Small intestine (tissue), 7 donors: ENCODE measurements at regions not wholly inside any gene's neighbourhood (a gene's known extent, or its start where the extent isn't known, plus 50 kb on each side); places are given as distances from the start of the nearest gene placed in this dataset.

Source experiments
- DNase-seq, 2 donors: peaks; one replicate each; pipeline versions ENCODE4 v3.0.0 to v3.0.0-alpha.2; 2013
- FAIRE-seq: peaks from 2 replicates; lab custom pipeline; 2012; peaks lifted over from hg19 to GRCh38; lab: Jason Lieb, UNC
- H3K27ac ChIP-seq, 3 donors: one replicate each; pipeline ENCODE4 v1.5.1; 2013; ENCODE audit warnings: low read length in 2 of 3, mild to moderate bottlenecking in 2 of 3, control low read depth in 1 of 3, inconsistent platforms in 1 of 3, low read depth in 1 of 3, moderate library complexity in 1 of 3
- H3K27me3 ChIP-seq, 3 donors: one replicate each; pipeline ENCODE4 v1.6.1; 2013; ENCODE audit warnings: low read length in 3 of 3, inconsistent platforms in 1 of 3; ENCODE audit not compliant: control insufficient read depth in 3 of 3, insufficient read depth in 3 of 3
- H3K36me3 ChIP-seq, 3 donors: one replicate each; pipeline ENCODE4 v1.6.1; 2013; ENCODE audit warnings: low read length in 3 of 3, inconsistent platforms in 1 of 3, low read depth in 1 of 3, mild to moderate bottlenecking in 1 of 3, moderate library complexity in 1 of 3; ENCODE audit not compliant: control insufficient read depth in 3 of 3, insufficient read depth in 2 of 3
- H3K4me1 ChIP-seq, 3 donors: one replicate each; pipeline ENCODE4 v1.6.1; 2013; ENCODE audit warnings: low read length in 2 of 3, inconsistent platforms in 1 of 3, low read depth in 1 of 3, mild to moderate bottlenecking in 1 of 3, moderate library complexity in 1 of 3; ENCODE audit not compliant: control insufficient read depth in 3 of 3, insufficient read depth in 2 of 3
- H3K4me3 ChIP-seq, 3 donors: one replicate each; pipeline ENCODE4 v1.5.1; 2013; ENCODE audit warnings: low read length in 3 of 3, control low read depth in 1 of 3, inconsistent platforms in 1 of 3, low read depth in 1 of 3, mild to moderate bottlenecking in 1 of 3, moderate library complexity in 1 of 3
- H3K9me3 ChIP-seq, 2 donors: one replicate each; pipeline ENCODE4 v1.6.1; 2013; ENCODE audit warnings: low read depth in 1 of 2, low read length in 1 of 2; ENCODE audit not compliant: control insufficient read depth in 2 of 2, insufficient read depth in 1 of 2
- WGBS, 3 donors: extraction: QIAGEN DNeasy Blood & Tissue Kit; methylation state at CpG; one replicate each; pipeline ENCODE4 v1.1.7; 2013; 5-methylcytosine and 5-hydroxymethylcytosine counted together
- donor health status: healthy with polysubstance abuse.
- donor health status: control.
- donor health status: control.
- donor health status: Bipolar disorder and iron deficiency.
- donor health status: healthy.

GRCh38 chr3:187939891-187940290 is 194.6 kb upstream of the BCL6 start:
- no peaks in the 10 kb centered on the region for H3K36me3 ChIP-seq
- H3K9me3 ChIP-seq = no peaks in the 10 kb centered on the region
- H3K4me3 ChIP-seq = no peak overlapping the region
- 87 to 93% (median 92%) methylated on average over 2 of the region's 2 CpGs for WGBS, 3 donors
- DNase-seq (no peak), FAIRE-seq (no peak)
- H3K27ac ChIP-seq = no peak overlapping the region
- no peaks in the 10 kb centered on the region for H3K27me3 ChIP-seq
- H3K4me1 ChIP-seq = no peaks in the 10 kb centered on the region

- Histone ChIP-seq H3K4me1 (no peaks in the 10 kb centered on the region), H3K4me3 (no peak overlapping the region), H3K36me3 (no peaks in the 10 kb centered on the region), H3K27ac (no peak overlapping the region), H3K9me3 (no peaks in the 10 kb centered on the region), H3K27me3 (no peaks in the 10 kb centered on the region)
- 72 to 96% (median 86%) methylated on average over 4 of the region's 4 CpGs for WGBS, 3 donors
- no peak for DNase-seq
- no peak for FAIRE-seq
These were observed 196.0 kb upstream of the BCL6 start for GRCh38 chr3:187941135-187941847.

GRCh38 chr3:187941848-187942194 is 196.6 kb upstream of the BCL6 start:
- DNase-seq (no peak), FAIRE-seq (no peak)
- Histone ChIP-seq H3K4me3 (no peak overlapping the region), H3K27me3 (no peaks in the 10 kb centered on the region), H3K36me3 (no peaks in the 10 kb centered on the region), H3K27ac (no peak overlapping the region), H3K4me1 (no peaks in the 10 kb centered on the region), H3K9me3 (no peaks in the 10 kb centered on the region)
- WGBS, 3 donors = 71 to 76% (median 74%) methylated on average over 2 of the region's 2 CpGs

- H3K9me3 ChIP-seq = no peaks in the 10 kb centered on the region
- no peak overlapping the region for H3K27ac ChIP-seq
- no peaks in the 10 kb centered on the region for H3K4me1 ChIP-seq
- 88 to 99% (median 93%) methylated on average over 10 of the region's 10 CpGs for WGBS, 3 donors
- no peaks in the 10 kb centered on the region for H3K36me3 ChIP-seq
- DNase-seq (no peak), FAIRE-seq (no peak)
- no peak overlapping the region for H3K4me3 ChIP-seq
- no peaks in the 10 kb centered on the region for H3K27me3 ChIP-seq
These were observed 197.5 kb upstream of the BCL6 start for GRCh38 chr3:187942658-187943241.

DNA sequence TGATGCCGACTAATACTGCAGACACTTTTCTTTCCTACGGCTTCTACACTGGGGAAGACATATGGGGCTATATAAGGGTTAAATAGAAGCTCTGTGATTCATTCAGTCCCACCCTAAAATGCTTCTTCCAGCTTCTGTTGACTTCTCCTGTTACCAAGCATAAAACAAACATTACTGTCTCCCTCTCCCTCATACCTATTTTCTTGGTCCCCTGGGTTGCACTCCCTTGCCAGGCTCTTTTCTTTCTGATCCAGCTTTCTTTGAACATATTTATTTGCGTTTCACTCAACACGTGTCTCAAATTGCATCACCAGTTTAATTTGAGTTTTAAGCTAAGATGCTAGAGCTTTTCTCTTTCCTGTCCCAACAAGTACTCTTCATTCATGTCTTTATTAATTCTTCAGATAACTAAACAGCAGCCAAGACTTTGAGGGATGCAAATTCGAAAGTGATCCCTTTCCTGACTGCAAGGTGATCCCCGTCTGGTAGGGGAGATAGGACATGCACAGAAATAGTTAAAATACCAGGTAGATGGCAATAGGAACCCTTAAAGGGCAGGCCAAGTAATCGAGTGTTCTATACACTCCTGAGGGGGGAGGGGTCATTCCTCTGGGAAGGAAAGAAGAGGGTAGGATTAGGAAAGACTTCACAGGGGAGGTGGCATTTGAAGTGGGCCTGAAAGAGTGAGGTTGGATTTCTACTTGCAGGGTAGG is 198.6 kb upstream of the BCL6 start:
- no peak for FAIRE-seq
- no peaks in the 10 kb centered on the region for H3K9me3 ChIP-seq

GRCh38 chr3:187944390-187945179 is 199.3 kb upstream of the BCL6 start:
- no peak for FAIRE-seq
- no peaks in the 10 kb centered on the region for H3K36me3 ChIP-seq
- 79 to 84% (median 83%) methylated on average over 10 of the region's 10 CpGs for WGBS, 3 donors
- no peaks in the 10 kb centered on the region for H3K9me3 ChIP-seq
- DNase-seq = no peak
- no peak overlapping the region for H3K4me3 ChIP-seq
- no peaks in the 10 kb centered on the region for H3K4me1 ChIP-seq
- H3K27me3 ChIP-seq = no peaks in the 10 kb centered on the region
- H3K27ac ChIP-seq = no peak overlapping the region

More for the DNA sequence above, 198.6 kb upstream of the BCL6 start:
- no peaks in the 10 kb centered on the region for H3K4me1 ChIP-seq
- H3K27me3 ChIP-seq = no peaks in the 10 kb centered on the region
- no peaks in the 10 kb centered on the region for H3K36me3 ChIP-seq
- no peak overlapping the region for H3K4me3 ChIP-seq
- no peak for DNase-seq
- whole genome bisulfite sequencing, 3 donors = 67 to 75% (median 71%) methylated on average over 7 of the region's 7 CpGs
- H3K27ac ChIP-seq = no peak overlapping the region

DNA sequence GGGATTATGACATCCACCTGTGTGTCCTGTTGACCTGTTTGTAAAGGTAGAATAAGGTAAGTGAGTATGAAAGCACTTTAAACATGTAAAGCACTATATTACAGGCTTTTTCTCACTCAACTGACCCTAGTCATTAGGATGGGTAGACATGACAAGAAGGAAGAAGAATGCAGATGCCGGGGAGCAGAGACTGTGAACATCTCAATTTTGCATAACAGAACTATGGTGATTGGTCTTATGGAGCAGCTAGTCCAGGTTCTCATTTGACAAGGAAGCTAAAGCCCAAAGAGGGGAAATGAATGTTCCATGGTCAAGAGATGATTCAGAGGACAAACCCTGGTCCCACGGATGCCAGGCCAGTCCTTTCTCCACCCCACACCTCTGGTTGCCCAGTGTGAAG is 200.1 kb upstream of the BCL6 start:
- 71 to 85% (median 79%) methylated on average over 2 of the region's 2 CpGs for WGBS, 3 donors
- no peak for FAIRE-seq

DNA sequence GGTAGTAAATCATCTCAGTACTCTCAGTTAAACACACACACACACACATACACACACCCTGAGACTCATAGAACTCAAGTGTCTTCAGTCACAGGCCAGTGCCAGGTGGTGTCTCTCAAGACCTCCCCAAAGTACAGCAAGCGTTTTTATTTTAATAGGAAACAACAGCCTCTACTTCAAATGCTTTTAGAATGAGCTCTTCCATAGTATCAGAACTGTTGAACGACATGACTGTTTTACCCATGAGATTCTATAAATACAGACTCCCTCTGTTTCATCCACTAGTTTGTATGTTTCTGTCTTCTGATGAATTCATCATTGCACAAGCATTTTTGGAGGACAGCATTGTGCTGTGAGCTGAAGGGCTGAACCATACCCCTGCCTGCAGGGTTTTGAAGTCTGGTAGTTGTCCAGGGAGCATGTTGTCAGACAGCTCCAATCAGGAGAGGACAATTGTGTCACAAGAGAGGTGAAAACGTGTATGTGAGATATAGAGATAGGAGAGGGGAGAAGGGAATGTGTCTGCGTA is 201.0 kb upstream of the BCL6 start:
- DNase-seq (no peak), FAIRE-seq (no peak)
- Histone ChIP-seq H3K36me3 (no peaks in the 10 kb centered on the region), H3K4me3 (no peak overlapping the region), H3K27me3 (no peaks in the 10 kb centered on the region), H3K27ac (no peak overlapping the region), H3K9me3 (no peaks in the 10 kb centered on the region), H3K4me1 (no peaks in the 10 kb centered on the region)
- 63 to 82% (median 77%) methylated on average over 4 of the region's 4 CpGs for WGBS, 3 donors

More for the DNA sequence above, 200.1 kb upstream of the BCL6 start:
- no peaks in the 10 kb centered on the region for H3K9me3 ChIP-seq
- no peaks in the 10 kb centered on the region for H3K4me1 ChIP-seq
- DNase-seq = no peak
- H3K4me3 ChIP-seq = no peak overlapping the region
- H3K36me3 ChIP-seq = no peaks in the 10 kb centered on the region
- no peaks in the 10 kb centered on the region for H3K27me3 ChIP-seq
- no peak overlapping the region for H3K27ac ChIP-seq
